Tongue (tissue), 1 donor: ENCODE measurements at regions not wholly inside any gene's neighbourhood (a gene's known extent, or its start where the extent isn't known, plus 50 kb on each side); places are given as distances from the start of the nearest gene placed in this dataset. TPM values are rescaled to one million over a fixed set of nuclear protein-coding genes. Genes with fewer than 3 reads are reported as not detected.

Experiments
- small RNA-seq: library from RNA; depleted of rRNA; stranded (forward); fragments of <200 nt; gene quantifications from one replicate; pipeline ENCODE3, GENCODE V24; 2014; ENCODE audit warnings: low replicate concordance

Small RNAs in the stretch of these regions (small RNA-seq; reads per million reads assigned to genes)
- not detected for gene AC096644.2
